ENCODE measurements at regions not wholly inside any gene's neighbourhood (a gene's known extent, or its start where the extent isn't known, plus 50 kb on each side); places are given as distances from the start of the nearest gene placed in this dataset.
"Not testable (repeated sequence)": the region's sequence is repeated elsewhere in the genome, so short reads cannot be mapped to it uniquely, and the experiment has no call there.

DNA sequence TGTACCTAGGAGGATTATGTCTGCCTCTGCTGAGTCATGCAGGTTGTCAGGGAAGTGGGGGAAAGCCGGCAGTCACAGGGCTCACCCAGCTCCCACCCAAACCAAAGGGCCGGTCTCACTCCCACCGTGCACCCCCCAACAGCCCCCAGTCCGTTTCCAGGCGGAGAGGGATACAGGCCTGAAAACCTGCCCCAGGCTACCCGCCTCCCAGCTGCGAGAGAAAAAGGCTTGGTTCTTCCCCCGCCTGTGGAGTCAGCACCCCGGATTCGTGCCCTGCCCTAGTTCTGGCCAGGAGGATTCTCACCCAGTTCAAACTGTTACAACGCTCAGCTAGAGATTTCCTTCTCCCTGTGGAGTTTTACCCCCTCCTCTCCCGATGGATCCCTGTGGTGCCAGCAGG, 323.6 kb upstream of the ZFP42 start:
- TF ChIP-seq SUZ12 (IDR thresholded peaks at IDR 0.05); ARNT (IDR thresholded peaks at IDR 0.05); L3MBTL2 (conservative IDR thresholded peaks at IDR 0.05); LEF1 (IDR thresholded peaks at IDR 0.05; ENCODE audit: borderline replicate concordance); TARDBP (IDR thresholded peaks at IDR 0.05); FOXM1 (IDR thresholded peaks at IDR 0.05; ENCODE audit: borderline replicate concordance); BHLHE40 (IDR thresholded peaks at IDR 0.05; ENCODE audit: borderline replicate concordance); SP1 (IDR thresholded peaks at IDR 0.05); FOXK2 (IDR thresholded peaks at IDR 0.05); FOXA1 (IDR thresholded peaks at IDR 0.05); NFRKB (IDR thresholded peaks at IDR 0.05): not testable (repeated sequence)
- TF ChIP-seq, protein P1, sequence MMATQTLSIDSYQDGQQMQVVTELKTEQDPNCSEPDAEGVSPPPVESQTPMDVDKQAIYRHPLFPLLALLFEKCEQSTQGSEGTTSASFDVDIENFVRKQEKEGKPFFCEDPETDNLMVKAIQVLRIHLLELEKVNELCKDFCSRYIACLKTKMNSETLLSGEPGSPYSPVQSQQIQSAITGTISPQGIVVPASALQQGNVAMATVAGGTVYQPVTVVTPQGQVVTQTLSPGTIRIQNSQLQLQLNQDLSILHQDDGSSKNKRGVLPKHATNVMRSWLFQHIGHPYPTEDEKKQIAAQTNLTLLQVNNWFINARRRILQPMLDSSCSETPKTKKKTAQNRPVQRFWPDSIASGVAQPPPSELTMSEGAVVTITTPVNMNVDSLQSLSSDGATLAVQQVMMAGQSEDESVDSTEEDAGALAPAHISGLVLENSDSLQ (IDR thresholded peaks at IDR 0.05) = not testable (repeated sequence)
